AG09319 (cell line): ENCODE measurements at regions not wholly inside any gene's neighbourhood (a gene's known extent, or its start where the extent isn't known, plus 50 kb on each side); places are given as distances from the start of the nearest gene placed in this dataset.
"Not testable (repeated sequence)": the region's sequence is repeated elsewhere in the genome, so short reads cannot be mapped to it uniquely, and the experiment has no call there.

Experiments used
- DNase-seq: peaks from one replicate; pipeline ENCODE4 v3.0.0-alpha.2; 2010; ENCODE audit warnings: low read depth; ENCODE audit errors: extremely low read depth
- TF ChIP-seq, protein P1 (sequence below): IDR thresholded peaks from 2 replicates; pipeline ENCODE4 v1.5.1; 2011; ENCODE audit warnings: low read depth, mild to moderate bottlenecking, inconsistent platforms, low read length, moderate library complexity

DNA sequence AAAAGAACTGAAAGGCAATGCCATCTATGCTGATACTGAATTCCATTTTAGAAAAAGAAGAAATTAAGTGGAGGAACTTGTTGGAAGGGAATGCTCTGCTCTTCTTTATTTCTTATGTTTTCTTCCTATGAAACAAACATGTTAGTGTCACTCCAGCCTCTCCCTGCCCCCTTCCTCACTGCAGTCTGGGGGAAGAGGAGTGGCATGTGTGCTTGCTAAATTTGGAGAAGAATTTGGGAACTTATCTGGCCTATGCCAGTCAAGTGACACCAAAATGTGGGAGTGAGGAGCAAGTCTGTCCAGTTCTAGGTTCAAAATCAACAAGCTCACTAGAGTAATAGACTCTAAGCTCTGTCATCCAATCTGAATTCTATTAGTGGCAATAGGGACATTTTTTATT lies 214.6 kb downstream of the RBM26 start:
- no peak for DNase-seq
- TF ChIP-seq, protein P1, sequence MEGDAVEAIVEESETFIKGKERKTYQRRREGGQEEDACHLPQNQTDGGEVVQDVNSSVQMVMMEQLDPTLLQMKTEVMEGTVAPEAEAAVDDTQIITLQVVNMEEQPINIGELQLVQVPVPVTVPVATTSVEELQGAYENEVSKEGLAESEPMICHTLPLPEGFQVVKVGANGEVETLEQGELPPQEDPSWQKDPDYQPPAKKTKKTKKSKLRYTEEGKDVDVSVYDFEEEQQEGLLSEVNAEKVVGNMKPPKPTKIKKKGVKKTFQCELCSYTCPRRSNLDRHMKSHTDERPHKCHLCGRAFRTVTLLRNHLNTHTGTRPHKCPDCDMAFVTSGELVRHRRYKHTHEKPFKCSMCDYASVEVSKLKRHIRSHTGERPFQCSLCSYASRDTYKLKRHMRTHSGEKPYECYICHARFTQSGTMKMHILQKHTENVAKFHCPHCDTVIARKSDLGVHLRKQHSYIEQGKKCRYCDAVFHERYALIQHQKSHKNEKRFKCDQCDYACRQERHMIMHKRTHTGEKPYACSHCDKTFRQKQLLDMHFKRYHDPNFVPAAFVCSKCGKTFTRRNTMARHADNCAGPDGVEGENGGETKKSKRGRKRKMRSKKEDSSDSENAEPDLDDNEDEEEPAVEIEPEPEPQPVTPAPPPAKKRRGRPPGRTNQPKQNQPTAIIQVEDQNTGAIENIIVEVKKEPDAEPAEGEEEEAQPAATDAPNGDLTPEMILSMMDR = no peak

DNA sequence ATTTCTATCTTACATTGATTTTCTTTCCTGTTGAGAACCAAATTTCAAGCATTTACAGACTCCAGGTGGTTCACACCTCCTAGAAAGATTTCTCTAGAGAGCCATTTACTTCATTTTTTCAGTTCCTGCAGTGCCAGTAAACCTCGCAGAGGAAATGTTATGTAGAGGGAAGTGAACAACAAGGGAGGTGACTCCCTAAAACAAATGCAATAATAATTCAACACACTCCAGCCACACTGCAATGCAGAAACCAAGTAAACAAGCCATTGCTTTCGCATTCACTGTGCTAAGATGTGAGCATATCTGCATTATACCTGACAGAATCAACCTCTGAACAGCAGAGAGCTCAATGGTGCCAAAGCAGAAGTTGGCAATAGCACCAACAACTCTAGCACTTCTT lies 215.1 kb downstream of the RBM26 start:
- no peak for DNase-seq
- TF ChIP-seq, protein P1 = no peak

DNA sequence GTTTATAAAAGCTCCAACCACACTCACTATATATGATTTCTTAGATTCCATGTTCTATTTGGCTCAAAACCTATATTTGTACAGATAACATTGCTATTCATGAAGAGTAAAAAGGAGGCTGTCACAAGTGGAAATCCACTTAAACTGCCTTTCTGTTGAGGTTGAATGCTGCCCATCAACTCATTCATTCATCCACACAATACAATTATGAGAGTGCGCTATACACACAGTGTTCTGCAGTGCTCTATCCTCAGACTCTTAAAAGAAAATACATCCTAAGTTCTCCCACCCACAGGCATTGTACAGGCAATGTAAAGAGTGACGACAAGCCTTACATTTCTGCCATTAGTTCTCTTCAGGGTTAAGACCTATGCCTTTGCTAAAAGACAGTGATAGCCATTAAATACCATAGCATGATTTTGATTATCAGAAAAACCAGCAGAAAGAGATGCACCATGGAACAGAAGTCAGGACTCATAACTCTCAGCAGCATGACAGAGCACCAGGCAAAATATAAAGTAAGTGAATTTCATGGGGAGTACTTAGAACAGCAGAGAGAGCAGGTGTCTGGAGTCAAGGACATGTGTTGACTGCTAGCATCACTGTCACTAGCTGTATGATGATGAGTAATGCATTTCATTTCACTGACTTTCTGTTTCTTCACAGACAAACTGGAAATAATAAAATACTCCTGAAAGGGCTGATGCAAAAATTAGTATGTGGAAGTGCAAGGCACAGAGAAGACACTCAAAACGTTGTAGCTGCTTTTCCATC lies 218.0 kb downstream of the RBM26 start:
- TF ChIP-seq, protein P1 = no peak
- no peak for DNase-seq

DNA sequence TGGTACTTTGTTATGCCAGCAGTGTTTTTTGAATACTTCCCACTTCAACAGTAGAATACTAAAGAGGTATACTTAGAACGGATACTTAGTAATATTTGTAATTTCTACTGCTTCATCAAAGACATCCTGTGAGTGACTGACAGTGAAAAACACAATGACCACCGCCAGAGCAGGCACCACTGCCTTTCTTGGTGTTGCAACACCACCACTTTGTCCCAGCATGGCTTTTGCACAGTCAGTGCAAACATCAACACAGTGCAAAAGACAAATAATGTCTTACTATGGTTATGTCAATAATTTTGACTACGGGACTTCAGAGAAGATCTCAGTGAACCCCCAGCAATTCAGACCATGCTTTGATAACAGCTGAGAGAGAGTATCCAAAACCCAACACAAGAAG lies 220.5 kb downstream of the RBM26 start:
- no peak for DNase-seq
- TF ChIP-seq, protein P1 = no peak

DNA sequence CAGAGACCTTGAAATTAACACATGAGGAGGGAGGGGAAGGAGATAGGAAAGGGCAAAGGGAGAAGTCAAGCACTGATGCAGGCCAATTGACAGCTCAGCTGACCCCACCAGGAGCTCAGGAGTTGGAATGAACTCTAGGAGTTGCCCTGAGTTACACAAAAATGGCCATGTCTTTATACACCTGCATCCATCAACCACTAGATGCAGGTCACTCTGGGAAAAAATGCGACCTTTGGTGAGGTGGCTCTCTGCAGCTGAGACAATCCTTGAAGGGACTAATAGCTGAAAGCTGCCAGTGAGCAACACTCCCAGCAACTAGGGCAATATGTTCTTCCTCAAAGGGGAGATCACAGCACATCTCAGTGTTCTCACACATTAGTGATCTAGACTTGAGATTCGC lies 222.8 kb downstream of the RBM26 start:
- DNase-seq = no peak
- TF ChIP-seq, protein P1 = no peak

DNA sequence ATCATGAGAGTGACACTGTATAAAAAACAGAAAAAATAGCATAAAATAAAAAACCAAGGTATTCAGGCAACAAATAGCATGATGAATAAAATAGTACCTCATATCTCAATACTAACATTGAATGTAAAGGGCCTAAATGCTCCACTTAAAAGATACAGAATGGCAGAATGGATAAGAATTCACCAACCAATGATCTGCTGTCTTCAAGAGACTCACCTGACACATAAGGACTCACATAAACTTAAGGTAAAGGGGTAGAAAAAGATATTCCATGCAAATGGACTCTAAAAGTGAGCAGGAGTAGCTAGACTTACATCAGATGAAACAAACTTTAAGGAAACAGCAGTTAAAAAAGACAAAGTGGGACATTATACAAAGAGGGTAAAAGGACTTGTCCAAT lies 232.4 kb downstream of the RBM26 start:
- not testable (repeated sequence) for DNase-seq

DNA sequence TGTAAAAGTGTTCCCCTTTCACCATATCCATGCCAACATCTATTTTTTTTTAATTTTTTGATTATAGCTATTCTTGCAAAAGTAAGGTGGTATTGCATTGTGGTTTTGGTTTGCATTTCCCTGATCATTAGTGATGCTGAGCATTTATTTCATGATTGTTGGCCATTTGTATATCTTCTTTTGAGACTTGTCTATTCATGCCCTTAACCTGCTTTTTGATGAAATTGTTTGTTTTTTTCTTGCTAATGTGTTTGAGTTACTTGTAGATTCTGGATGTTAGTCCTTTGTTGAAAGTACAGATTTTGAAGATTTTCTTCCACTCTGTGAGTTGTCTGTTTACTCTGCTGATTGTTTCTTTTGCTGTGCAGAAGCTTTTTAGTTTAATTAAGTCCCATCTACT lies 233.1 kb downstream of the RBM26 start:
- not testable (repeated sequence) for DNase-seq

DNA sequence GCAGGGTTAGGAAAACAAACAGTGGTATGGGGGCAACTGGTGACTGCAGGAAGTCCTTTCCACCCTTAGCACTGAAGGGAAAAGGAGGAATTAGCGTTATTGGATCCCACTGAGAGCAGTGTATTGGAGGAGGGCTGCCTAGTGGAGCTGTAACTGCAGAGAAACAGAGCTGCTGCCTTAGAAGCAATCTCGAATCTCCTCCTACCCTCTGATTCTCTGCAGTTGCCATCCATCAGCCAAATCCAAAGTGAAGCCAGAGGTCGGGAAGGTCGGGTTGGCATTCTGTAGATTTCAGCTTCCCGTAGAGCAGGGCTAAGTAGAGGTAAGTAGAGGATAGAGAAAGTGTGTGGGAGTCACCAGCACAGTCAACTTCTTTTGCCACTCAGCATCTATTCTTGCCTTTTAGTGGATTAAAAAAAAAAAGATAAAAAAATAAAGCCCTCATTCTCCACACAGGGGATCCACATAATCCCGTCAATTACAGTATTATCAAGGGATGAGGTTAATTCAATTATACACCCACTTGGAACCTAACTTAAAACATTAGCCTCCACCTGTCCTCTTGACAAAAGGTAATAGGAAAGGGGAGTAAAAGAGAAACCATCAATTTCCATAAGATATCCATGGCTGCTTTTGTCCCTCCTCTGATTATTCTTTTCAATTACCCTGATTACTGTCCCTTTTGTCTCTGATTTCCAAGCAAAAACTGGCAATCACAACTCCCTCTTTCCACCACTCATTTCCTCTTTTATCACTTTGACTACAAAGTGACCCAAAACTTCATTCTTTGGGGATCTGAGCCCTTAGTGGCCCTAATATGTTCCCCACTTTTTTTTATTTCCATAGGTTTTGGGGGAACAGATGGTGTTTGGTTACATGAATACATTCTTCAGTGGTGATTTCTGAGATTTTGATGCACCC lies 234.7 kb downstream of the RBM26 start:
- DNase-seq = no peak
- TF ChIP-seq, protein P1 = no peak
